ENCODE measurements at regions not wholly inside any gene's neighbourhood (a gene's known extent, or its start where the extent isn't known, plus 50 kb on each side); places are given as distances from the start of the nearest gene placed in this dataset.

DNA sequence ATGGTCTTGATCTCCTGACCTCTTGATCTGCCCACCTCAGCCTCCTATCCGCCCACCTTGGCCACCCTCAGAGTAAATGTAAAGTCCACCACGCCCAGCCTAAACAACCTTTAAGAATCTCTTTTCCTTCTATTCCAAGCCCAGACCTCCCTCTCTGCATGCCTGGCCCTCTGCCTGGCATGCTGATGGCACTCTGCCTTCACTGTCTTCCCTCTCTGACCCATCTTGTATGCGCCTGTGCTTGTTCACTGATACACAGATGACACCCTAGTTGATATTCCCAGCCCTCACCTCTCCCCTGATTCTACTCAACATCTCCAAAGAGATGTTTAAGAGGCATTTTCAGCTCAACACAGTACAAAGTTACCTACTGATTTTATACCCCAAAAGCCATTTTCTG is 466.8 kb upstream of the MEX3C start:
- TF ChIP-seq CTCF (IDR thresholded peaks at IDR 0.05; ENCODE audit: unreplicated experiment) = no peak
- Mint-ChIP-seq H3K4me3 (ENCODE audit: unreplicated experiment) (no peak overlapping the region), H3K36me3 (ENCODE audit: low read depth, unreplicated experiment) (no peaks in the 10 kb centered on the region), H3K27ac (ENCODE audit: unreplicated experiment) (no peak overlapping the region), H3K4me1 (ENCODE audit: unreplicated experiment) (peaks cover 16% of the 10 kb centered on the region), H3K9me3 (ENCODE audit: unreplicated experiment) (no peaks in the 10 kb centered on the region), H3K27me3 (ENCODE audit: unreplicated experiment) (no peaks in the 10 kb centered on the region)
- DNase-seq (ENCODE audit: low spot score) = no peak

DNA sequence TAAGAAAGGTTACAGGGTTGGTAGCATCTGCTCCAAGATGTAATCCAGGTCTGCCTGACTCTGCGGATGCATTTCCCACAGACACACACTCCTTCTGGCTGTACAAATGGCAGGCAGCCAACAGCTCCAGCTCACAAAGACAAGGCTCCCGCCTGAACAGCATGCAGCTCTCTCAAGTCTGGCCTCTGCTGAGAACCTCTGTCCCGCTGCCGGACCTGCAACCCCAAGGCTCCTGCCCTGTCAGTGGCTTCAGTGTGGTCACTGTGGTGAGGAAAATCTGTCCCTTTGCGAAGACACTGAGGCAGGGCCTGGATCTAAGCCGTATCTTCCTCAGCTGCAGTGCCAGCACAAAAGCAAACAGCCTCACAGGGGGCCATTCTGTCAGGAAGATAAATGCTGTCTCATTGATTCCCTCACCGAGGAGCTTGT is 469.3 kb upstream of the MEX3C start:
- TF ChIP-seq CTCF (IDR thresholded peaks at IDR 0.05; ENCODE audit: unreplicated experiment) = no peak
- H3K27ac Mint-ChIP-seq (ENCODE audit: unreplicated experiment) = no peak overlapping the region

DNA sequence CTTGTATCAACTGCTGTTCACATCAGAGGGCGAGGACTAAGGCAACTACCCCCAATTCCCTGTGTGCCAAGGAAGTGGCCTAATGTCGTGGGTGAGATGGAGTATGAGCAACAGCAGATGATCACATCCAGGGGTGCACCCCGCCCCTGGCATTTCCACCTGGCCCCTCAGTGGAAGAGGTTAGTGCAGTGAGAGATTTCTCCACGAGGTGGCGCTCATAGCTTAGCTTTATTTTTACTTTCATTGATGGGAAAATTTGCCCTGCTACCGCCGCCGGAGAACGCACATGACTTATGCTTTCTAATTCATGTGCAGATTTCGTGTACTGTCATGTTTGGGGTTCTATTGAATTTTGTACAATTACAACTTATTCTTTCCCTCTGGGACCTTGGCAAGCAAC is 470.6 kb upstream of the MEX3C start:
- peak; percentile 92 for TF ChIP-seq CTCF (IDR thresholded peaks at IDR 0.05; ENCODE audit: unreplicated experiment)
- Mint-ChIP-seq H3K9me3 (ENCODE audit: unreplicated experiment) (no peaks in the 10 kb centered on the region), H3K4me3 (ENCODE audit: unreplicated experiment) (no peak overlapping the region), H3K4me1 (ENCODE audit: unreplicated experiment) (peaks cover 16% of the 10 kb centered on the region), H3K27ac (ENCODE audit: unreplicated experiment) (no peak overlapping the region), H3K27me3 (ENCODE audit: unreplicated experiment) (no peaks in the 10 kb centered on the region), H3K36me3 (ENCODE audit: low read depth, unreplicated experiment) (peaks cover 5% of the 10 kb centered on the region)
- DNase-seq (ENCODE audit: low spot score) = peak; percentile 73

More for the DNA sequence above, 469.3 kb upstream of the MEX3C start:
- peaks cover 5% of the 10 kb centered on the region for H3K36me3 Mint-ChIP-seq (ENCODE audit: low read depth, unreplicated experiment)
- DNase-seq (ENCODE audit: low spot score) = no peak
- H3K27me3 Mint-ChIP-seq (ENCODE audit: unreplicated experiment) = no peaks in the 10 kb centered on the region
- no peak overlapping the region for H3K4me3 Mint-ChIP-seq (ENCODE audit: unreplicated experiment)
- peaks cover 16% of the 10 kb centered on the region for H3K4me1 Mint-ChIP-seq (ENCODE audit: unreplicated experiment)
- H3K9me3 Mint-ChIP-seq (ENCODE audit: unreplicated experiment) = no peaks in the 10 kb centered on the region

GRCh38 chr18:51668607-51669006 is 471.1 kb upstream of the MEX3C start:
- no peaks in the 10 kb centered on the region for H3K9me3 Mint-ChIP-seq (ENCODE audit: unreplicated experiment)
- peaks cover 16% of the 10 kb centered on the region for H3K4me1 Mint-ChIP-seq (ENCODE audit: unreplicated experiment)
- H3K4me3 Mint-ChIP-seq (ENCODE audit: unreplicated experiment) = no peak overlapping the region
- TF ChIP-seq CTCF (IDR thresholded peaks at IDR 0.05; ENCODE audit: unreplicated experiment) = no peak
- H3K27me3 Mint-ChIP-seq (ENCODE audit: unreplicated experiment) = no peaks in the 10 kb centered on the region
- H3K36me3 Mint-ChIP-seq (ENCODE audit: low read depth, unreplicated experiment) = peaks cover 5% of the 10 kb centered on the region
- no peak for DNase-seq (ENCODE audit: low spot score)
- H3K27ac Mint-ChIP-seq (ENCODE audit: unreplicated experiment) = no peak overlapping the region

DNA sequence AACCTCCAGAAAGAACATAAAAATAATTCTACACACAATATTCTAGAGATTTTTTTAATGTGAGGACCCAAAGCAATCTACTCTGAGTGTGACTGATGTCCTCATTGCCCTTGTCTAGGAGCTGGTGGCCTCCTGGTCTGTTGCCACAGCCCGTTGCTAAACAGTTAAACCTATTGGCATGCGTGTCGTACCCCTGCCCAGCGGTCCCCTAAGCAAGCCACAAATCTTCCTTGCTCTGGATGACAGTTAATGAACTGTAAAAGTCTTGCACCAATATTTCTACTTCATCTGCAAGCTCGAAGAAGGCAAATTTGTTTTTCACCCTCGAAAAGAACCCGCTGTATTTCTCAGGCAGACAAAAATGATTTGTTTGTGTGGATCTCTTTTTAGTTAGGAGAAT is 489.1 kb upstream of the MEX3C start:
- Mint-ChIP-seq H3K27me3 (ENCODE audit: unreplicated experiment) (peaks cover 2% of the 10 kb centered on the region), H3K27ac (ENCODE audit: unreplicated experiment) (no peak overlapping the region), H3K9me3 (ENCODE audit: unreplicated experiment) (no peaks in the 10 kb centered on the region), H3K36me3 (ENCODE audit: low read depth, unreplicated experiment) (no peaks in the 10 kb centered on the region), H3K4me3 (ENCODE audit: unreplicated experiment) (no peak overlapping the region), H3K4me1 (ENCODE audit: unreplicated experiment) (no peaks in the 10 kb centered on the region)
- TF ChIP-seq CTCF (IDR thresholded peaks at IDR 0.05; ENCODE audit: unreplicated experiment) = no peak
- no peak for DNase-seq (ENCODE audit: low spot score)

Measured in endothelial cell (in vitro differentiated cells).